Activated CD4-positive, alpha-beta memory T cell treated with anti-CD3 and anti-CD28 coated beads, Interleukin-2, amount 10 ng/mL, durations not matched to agents 7 days and 5 days (primary cell): ENCODE measurements at regions not wholly inside any gene's neighbourhood (a gene's known extent, or its start where the extent isn't known, plus 50 kb on each side); places are given as distances from the start of the nearest gene placed in this dataset.

Experiments used
- CTCF ChIA-PET: fragments of 350-600 bp; sonication (Branson Sonifier 250); formaldehyde crosslinking; loops from one replicate; lab custom pipeline; 2021; ENCODE audit warnings: antibody characterized with exemption, inconsistent platforms; lab: Charles Lee
- POLR2A ChIA-PET: fragments of 350-600 bp; sonication (Branson Sonifier 250); formaldehyde crosslinking; loops from one replicate; lab custom pipeline; 2021; ENCODE audit warnings: antibody characterized with exemption; lab: Charles Lee
- DNase-seq: peaks from one replicate; pipeline ENCODE4 v3.0.0-alpha.2; 2020
- H3K27ac Mint-ChIP-seq: one replicate; pipeline ENCODE4 v1.8.0; 2021; ENCODE audit warnings: mild to moderate bottlenecking, mixed read lengths
- H3K27me3 Mint-ChIP-seq: one replicate; pipeline ENCODE4 v1.8.0; 2021; ENCODE audit warnings: mixed read lengths
- H3K36me3 Mint-ChIP-seq: one replicate; pipeline ENCODE4 v1.8.0; 2021; ENCODE audit warnings: low read depth, mixed read lengths
- H3K4me1 Mint-ChIP-seq: one replicate; pipeline ENCODE4 v1.8.0; 2021; ENCODE audit warnings: mixed read lengths
- H3K4me3 Mint-ChIP-seq: one replicate; pipeline ENCODE4 v1.8.0; 2021; ENCODE audit warnings: mild to moderate bottlenecking, mixed read lengths
- H3K9me3 Mint-ChIP-seq: one replicate; pipeline ENCODE4 v1.8.0; 2021; ENCODE audit warnings: mixed read lengths

DNA sequence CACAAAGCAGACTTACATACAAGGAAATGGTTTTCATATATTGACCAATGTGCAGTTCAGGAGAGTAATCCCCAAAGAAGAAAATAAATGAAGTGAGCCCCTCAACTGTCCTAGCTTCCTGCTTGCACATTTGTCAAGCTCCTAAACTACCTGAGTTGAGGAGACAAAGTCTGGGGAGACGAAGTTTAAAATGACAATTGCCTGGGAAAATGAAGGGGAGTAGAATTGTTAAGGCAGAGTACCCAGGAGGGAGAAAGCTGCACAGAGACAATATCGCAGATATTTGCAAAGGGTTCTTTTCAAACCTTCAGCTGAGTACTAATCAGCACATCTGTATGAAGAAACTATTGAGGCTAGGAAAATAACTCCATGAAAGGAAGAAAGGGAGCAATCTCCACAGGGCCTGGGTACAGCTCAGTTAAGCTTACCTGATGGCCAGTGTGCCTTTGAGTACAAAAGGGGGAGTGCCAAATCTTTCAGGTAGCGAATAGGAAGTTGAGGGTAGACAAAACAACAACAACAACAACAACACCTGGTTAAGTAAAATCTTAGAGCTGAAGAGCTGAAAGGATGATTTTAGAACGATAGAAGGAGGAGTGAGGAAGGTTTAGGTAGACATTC lies 1700.1 kb upstream of the PRR20A start:
- Mint-ChIP-seq H3K4me3 (no peak overlapping the region), H3K4me1 (no peaks in the 10 kb centered on the region), H3K27me3 (no peaks in the 10 kb centered on the region), H3K36me3 (no peaks in the 10 kb centered on the region), H3K27ac (no peak overlapping the region), H3K9me3 (peaks cover 11% of the 10 kb centered on the region)
- POLR2A ChIA-PET: no interaction called here
- CTCF ChIA-PET: no interaction called here
- DNase-seq: no peak

DNA sequence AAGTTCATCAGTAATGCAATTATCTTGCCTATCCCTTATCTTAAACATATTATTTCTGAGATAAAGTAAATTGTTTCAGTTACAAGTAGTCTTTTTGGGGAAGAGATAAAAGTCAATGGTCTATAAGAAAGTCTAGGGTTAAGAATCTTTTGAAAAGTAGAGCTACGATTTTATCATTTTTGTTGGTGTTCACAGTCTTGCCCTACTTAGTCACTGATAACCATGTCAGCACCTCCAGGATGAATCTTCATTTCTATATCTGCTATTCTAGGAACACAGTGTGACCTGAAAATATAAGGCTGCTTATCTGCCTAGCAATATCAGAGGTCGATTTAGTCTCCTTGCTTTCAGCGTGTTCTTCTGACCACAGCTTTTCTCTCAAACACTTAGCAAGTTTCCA lies 1676.5 kb upstream of the PRR20A start:
- Mint-ChIP-seq H3K27me3 (no peaks in the 10 kb centered on the region), H3K27ac (no peak overlapping the region), H3K9me3 (peaks cover 1% of the 10 kb centered on the region), H3K36me3 (no peaks in the 10 kb centered on the region), H3K4me1 (no peaks in the 10 kb centered on the region), H3K4me3 (no peak overlapping the region)
- DNase-seq: no peak
- CTCF ChIA-PET: no interaction called here
- POLR2A ChIA-PET: no interaction called here

DNA sequence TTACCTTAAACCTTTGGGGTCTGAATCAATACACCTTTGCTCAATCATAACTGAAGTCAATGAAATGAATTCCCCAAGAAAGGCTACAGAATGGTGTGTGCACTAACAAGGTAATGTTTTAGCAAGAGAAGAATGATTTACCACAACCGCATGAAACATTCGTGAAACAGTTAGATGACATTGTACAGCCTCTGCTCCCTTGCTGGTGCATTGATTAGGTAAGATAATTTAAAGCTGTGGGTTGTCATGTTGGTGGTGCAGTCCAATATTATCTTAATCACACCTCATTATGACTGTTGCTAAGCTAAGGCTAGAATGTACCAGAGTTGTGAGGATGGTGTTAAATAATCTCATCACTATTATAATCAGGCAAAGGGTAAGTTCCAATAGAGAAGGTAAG lies 1673.2 kb upstream of the PRR20A start:
- ChIA-PET POLR2A (no interaction called here), CTCF (no interaction called here)
- peaks cover 1% of the 10 kb centered on the region for H3K9me3 Mint-ChIP-seq
- no peaks in the 10 kb centered on the region for H3K36me3 Mint-ChIP-seq
- no peak overlapping the region for H3K27ac Mint-ChIP-seq
- no peak for DNase-seq
- no peak overlapping the region for H3K4me3 Mint-ChIP-seq
- H3K27me3 Mint-ChIP-seq: no peaks in the 10 kb centered on the region
- no peaks in the 10 kb centered on the region for H3K4me1 Mint-ChIP-seq

DNA sequence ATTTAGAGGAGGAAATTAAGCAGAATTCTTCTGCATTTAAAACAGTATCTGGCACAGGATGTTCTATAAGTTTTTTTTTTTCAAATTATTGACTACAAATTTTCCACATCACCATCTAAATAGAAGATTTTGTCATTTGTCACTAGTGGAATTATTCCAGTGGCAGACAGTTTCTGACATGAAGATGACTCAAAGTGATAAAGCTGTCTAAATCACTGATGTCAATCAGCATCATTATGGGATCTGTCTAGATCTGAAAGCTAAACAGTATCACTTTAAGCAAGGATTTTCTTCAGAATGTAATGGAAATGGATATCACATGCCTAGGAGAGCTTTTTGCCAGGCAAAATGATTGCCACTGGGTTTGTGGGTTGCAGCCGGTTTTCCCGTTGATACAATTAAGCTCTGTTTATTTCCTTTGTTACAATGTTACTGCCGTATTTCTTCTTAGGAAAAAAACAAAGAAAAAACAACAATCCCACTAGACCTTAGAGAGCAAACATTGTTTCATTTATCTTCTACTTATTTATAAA lies 1657.0 kb upstream of the PRR20A start:
- H3K27me3 Mint-ChIP-seq: no peaks in the 10 kb centered on the region
- H3K36me3 Mint-ChIP-seq: no peaks in the 10 kb centered on the region
- POLR2A ChIA-PET: no interaction called here

DNA sequence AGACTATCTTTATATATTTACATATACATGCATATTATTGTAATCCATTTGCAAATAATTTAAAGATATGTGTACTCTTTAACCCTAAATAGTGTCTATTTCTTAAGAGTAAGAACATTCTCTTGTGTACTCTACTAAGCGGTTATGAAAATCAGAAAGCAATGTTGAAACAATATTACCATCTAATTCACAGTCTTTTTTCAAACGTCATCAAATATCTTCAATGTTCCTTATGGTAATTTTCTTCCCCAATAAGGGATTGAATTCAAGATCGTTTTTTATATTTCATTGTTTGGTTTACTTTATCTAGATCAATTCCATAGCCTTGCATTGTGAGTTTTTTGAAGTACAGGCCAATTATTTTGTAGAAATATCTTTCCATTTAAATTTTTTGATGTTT lies 1647.4 kb upstream of the PRR20A start:
- CTCF ChIA-PET: no interaction called here
- peaks cover 1% of the 10 kb centered on the region for H3K9me3 Mint-ChIP-seq
- POLR2A ChIA-PET: no interaction called here
- H3K4me3 Mint-ChIP-seq: no peak overlapping the region
- H3K27me3 Mint-ChIP-seq: no peaks in the 10 kb centered on the region
- no peak overlapping the region for H3K27ac Mint-ChIP-seq
- H3K4me1 Mint-ChIP-seq: no peaks in the 10 kb centered on the region
- H3K36me3 Mint-ChIP-seq: no peaks in the 10 kb centered on the region
- no peak for DNase-seq

More for the DNA sequence above, 1657.0 kb upstream of the PRR20A start:
- H3K27ac Mint-ChIP-seq: no peak overlapping the region
- DNase-seq: no peak
- no peak overlapping the region for H3K4me3 Mint-ChIP-seq
- H3K9me3 Mint-ChIP-seq: peaks cover 17% of the 10 kb centered on the region
- no peaks in the 10 kb centered on the region for H3K4me1 Mint-ChIP-seq
- CTCF ChIA-PET: no interaction called here

DNA sequence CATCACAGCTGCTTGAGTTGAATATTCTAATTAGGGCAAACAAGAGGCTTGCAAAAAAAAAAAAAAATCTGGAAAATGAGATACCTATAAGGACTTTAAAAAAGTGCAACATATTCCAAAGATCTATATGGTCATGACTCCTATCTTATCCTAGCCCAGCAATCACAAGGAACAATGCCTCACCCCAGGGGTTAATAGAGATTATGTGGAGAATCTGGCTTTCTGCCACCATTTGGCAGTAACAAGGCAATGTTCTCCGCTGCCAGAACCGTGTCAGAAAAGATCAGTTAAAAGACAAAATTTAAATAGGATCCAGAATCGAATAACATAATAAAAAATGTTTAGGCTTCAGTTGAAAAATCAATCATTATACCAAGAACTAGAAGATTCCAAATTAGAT lies 1643.2 kb upstream of the PRR20A start:
- H3K36me3 Mint-ChIP-seq: no peaks in the 10 kb centered on the region
- no peak overlapping the region for H3K27ac Mint-ChIP-seq
- H3K27me3 Mint-ChIP-seq: no peaks in the 10 kb centered on the region
- H3K4me3 Mint-ChIP-seq: no peak overlapping the region
- DNase-seq: no peak
- CTCF ChIA-PET: no interaction called here
- POLR2A ChIA-PET: no interaction called here
- no peaks in the 10 kb centered on the region for H3K4me1 Mint-ChIP-seq
- H3K9me3 Mint-ChIP-seq: no peaks in the 10 kb centered on the region

DNA sequence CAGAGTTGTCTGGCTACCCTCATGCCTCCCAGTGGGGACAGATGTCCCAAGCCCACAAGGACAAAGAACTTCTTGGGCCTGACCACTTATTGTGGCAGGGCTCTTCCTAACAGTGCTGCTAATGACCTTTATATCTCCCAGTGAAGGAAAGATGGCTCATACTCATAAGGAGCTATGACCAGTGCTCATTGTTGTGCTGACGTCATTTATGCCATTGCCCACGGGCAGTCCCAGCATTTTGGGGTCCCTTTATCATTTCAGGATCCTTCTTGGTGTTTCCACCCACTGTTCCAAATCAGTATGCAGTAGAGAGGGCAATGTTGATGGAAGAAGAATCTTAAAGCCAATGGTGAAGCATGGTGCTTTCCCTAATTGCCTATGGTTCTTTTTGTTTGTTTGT lies 1640.0 kb upstream of the PRR20A start:
- CTCF ChIA-PET: no interaction called here
- DNase-seq: no peak
- POLR2A ChIA-PET: no interaction called here
- Mint-ChIP-seq H3K4me3 (no peak overlapping the region), H3K27ac (no peak overlapping the region), H3K9me3 (peaks cover 6% of the 10 kb centered on the region), H3K36me3 (no peaks in the 10 kb centered on the region), H3K27me3 (no peaks in the 10 kb centered on the region), H3K4me1 (no peaks in the 10 kb centered on the region)

DNA sequence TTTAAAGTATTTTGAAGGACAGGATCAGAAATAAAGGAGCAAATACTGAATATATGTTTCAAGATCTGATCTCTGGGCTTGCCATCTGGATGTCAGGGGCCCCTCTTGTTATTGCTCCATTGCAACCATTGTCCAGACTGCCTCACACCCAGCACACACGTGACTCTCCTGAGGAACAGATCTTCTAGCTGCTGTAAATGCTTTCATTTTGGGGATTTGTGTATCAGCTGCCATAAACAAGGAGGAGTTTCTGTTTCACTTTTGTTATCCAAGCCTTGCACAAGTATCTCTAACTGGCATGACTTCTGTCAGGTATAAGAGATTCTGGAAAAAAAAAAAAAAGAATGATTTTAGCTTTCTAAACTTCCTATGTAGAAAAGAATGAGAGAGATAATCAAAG lies 1624.1 kb upstream of the PRR20A start:
- no peak for DNase-seq
- Mint-ChIP-seq H3K9me3 (no peaks in the 10 kb centered on the region), H3K27me3 (no peaks in the 10 kb centered on the region), H3K36me3 (no peaks in the 10 kb centered on the region), H3K4me3 (no peak overlapping the region), H3K4me1 (no peaks in the 10 kb centered on the region), H3K27ac (no peak overlapping the region)
- POLR2A ChIA-PET: no interaction called here
- CTCF ChIA-PET: no interaction called here

DNA sequence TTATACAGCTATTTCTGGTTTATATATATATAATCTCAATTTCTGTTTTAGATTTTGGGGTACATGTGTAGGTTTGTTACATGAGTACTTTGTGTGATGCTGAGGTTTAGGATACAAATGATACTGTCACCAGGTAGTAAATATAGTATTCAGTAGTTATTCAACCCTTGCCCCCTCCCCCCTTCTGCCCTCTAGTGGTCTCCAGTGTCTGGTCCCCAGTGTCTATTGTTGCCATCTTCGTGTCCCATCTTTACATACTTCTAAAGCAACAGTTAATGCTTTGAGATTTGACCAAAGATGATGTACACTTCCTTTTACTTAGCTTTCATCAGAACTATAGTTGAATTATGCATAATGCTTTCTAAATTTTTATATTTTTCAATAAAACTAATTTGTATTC lies 1623.4 kb upstream of the PRR20A start:
- ChIA-PET POLR2A (no interaction called here), CTCF (no interaction called here)
- Mint-ChIP-seq H3K36me3 (no peaks in the 10 kb centered on the region), H3K4me1 (no peaks in the 10 kb centered on the region), H3K4me3 (no peak overlapping the region), H3K27ac (no peak overlapping the region), H3K27me3 (no peaks in the 10 kb centered on the region), H3K9me3 (no peaks in the 10 kb centered on the region)
- DNase-seq: no peak

DNA sequence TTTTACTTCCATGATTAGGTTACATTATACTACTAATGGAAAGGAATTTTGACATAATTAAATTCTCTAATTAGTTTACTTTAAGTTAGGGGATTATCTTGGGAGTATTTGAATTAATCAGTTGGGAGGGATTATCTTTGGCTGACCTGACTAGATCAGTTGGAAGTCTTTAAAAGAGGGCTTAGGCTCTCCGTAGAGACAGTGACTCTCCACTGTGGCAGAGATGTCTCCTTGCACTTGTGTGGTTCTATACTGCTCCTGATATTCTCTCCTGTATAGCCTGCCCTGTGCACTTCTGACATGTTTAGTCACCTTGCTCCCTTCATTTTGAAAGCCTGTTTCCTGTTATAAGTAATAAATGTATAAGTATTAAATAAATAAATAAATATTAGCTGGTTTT lies 1612.3 kb upstream of the PRR20A start:
- peaks cover 4% of the 10 kb centered on the region for H3K9me3 Mint-ChIP-seq
- DNase-seq: no peak
- ChIA-PET POLR2A (no interaction called here), CTCF (no interaction called here)
- H3K4me3 Mint-ChIP-seq: no peak overlapping the region
- H3K4me1 Mint-ChIP-seq: no peaks in the 10 kb centered on the region
- no peak overlapping the region for H3K27ac Mint-ChIP-seq
- no peaks in the 10 kb centered on the region for H3K36me3 Mint-ChIP-seq
- no peaks in the 10 kb centered on the region for H3K27me3 Mint-ChIP-seq

DNA sequence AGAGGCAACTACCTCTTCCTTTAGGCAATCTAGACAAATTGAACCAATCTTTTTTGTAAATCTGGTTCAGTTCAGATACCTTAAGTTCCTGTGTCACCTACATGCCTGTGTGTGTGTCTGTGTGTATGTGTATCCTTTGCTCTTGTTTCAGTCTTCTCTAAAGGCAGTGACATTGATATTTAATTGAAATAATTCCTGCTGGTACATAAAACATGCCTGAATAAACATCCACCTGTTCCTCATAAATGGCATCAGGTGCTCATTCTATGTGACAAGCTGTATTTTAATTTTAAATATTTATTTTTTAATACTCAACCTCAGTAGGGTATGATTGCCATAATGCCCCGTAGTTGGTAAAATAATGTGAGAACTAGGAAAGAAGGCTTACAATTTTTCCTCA lies 1606.4 kb upstream of the PRR20A start:
- CTCF ChIA-PET: no interaction called here
- Mint-ChIP-seq H3K36me3 (no peaks in the 10 kb centered on the region), H3K9me3 (peaks cover 4% of the 10 kb centered on the region), H3K4me3 (no peak overlapping the region), H3K27ac (no peak overlapping the region), H3K27me3 (no peaks in the 10 kb centered on the region), H3K4me1 (no peaks in the 10 kb centered on the region)
- POLR2A ChIA-PET: no interaction called here
- DNase-seq: no peak

DNA sequence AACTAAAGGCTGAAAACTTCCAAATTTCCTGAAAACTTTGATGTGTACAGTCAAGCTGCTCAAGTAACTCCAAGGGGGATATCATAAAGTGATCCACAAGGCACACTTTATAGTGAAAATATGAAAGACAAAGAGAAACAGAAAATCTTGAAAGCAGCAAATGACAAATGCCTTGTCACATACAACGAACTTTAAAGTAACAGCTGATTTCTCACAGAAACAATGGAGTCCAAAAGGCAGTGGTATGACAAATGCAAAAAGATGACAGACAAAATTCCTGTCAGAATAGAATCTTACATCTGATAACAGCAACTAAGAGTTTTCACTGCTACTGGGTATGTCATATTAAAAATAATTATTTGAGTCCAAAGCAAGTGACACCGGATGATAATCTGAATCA lies 1602.3 kb upstream of the PRR20A start:
- DNase-seq: no peak
- no peaks in the 10 kb centered on the region for H3K27me3 Mint-ChIP-seq
- no peaks in the 10 kb centered on the region for H3K36me3 Mint-ChIP-seq
- no peaks in the 10 kb centered on the region for H3K4me1 Mint-ChIP-seq
- no peak overlapping the region for H3K27ac Mint-ChIP-seq
- ChIA-PET POLR2A (no interaction called here), CTCF (no interaction called here)
- H3K9me3 Mint-ChIP-seq: no peaks in the 10 kb centered on the region
- H3K4me3 Mint-ChIP-seq: no peak overlapping the region

DNA sequence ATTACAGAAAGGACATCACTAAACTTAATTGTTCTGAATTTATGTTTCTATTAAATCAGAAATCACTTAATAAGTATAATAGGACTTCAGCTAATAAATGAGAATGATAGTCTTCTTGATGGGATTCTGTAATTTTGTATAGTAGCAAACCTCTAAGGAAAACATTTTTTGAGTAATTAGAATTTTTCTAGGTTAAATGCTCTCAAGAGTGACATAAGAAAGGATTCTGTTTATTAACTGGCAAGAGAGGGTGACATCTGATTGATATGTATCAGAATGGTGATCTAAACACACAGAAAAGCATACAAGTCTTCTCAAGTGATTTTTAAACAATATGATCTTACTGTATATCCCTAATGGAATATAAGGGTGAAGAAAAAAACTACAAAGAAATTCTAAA lies 1597.7 kb upstream of the PRR20A start:
- Mint-ChIP-seq H3K4me3 (no peak overlapping the region), H3K9me3 (peaks cover 2% of the 10 kb centered on the region), H3K27ac (no peak overlapping the region), H3K36me3 (no peaks in the 10 kb centered on the region), H3K27me3 (no peaks in the 10 kb centered on the region), H3K4me1 (no peaks in the 10 kb centered on the region)
- ChIA-PET CTCF (no interaction called here), POLR2A (no interaction called here)
- DNase-seq: no peak

DNA sequence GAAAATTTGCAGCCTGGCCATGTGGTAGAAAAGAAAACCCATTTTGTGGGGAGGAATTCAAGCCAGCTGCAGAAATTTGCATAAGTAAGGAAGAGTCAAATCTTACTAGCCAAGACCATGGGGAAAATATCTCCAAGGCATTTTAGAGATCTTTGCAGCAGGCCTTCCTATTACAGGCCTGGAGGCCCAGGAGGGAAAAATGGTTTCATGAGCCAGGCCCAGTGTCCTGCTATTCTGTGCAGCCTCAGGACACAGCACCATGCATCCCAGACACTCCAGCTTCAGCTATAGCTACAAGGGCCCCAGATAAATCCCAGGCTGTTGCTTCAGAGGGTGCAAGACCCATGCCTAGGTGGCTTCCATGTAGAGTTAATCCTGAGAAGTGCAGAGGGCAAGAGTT lies 1590.1 kb upstream of the PRR20A start:
- Mint-ChIP-seq H3K27me3 (no peaks in the 10 kb centered on the region), H3K36me3 (no peaks in the 10 kb centered on the region), H3K4me3 (no peak overlapping the region), H3K9me3 (peaks cover 7% of the 10 kb centered on the region), H3K4me1 (no peaks in the 10 kb centered on the region), H3K27ac (no peak overlapping the region)
- no peak for DNase-seq
- CTCF ChIA-PET: no interaction called here
- POLR2A ChIA-PET: no interaction called here
